DND-41 (cell line): ENCODE measurements at regions not wholly inside any gene's neighbourhood (a gene's known extent, or its start where the extent isn't known, plus 50 kb on each side); places are given as distances from the start of the nearest gene placed in this dataset.

Source experiments
- CTCF ChIP-seq: IDR thresholded peaks from 2 replicates; pipeline ENCODE4 v1.5.1; 2012; ENCODE audit warnings: borderline replicate concordance, low read length, moderate library complexity, mild to moderate bottlenecking; ENCODE audit not compliant: poor library complexity, severe bottlenecking; ENCODE audit errors: extremely low read depth
- EZH2 ChIP-seq: IDR thresholded peaks from 3 replicates; pipeline ENCODE4 v1.6.1; 2012; ENCODE audit warnings: borderline replicate concordance, low read depth, mild to moderate bottlenecking, moderate library complexity, low read length, inconsistent platforms; ENCODE audit not compliant: severe bottlenecking

DNA sequence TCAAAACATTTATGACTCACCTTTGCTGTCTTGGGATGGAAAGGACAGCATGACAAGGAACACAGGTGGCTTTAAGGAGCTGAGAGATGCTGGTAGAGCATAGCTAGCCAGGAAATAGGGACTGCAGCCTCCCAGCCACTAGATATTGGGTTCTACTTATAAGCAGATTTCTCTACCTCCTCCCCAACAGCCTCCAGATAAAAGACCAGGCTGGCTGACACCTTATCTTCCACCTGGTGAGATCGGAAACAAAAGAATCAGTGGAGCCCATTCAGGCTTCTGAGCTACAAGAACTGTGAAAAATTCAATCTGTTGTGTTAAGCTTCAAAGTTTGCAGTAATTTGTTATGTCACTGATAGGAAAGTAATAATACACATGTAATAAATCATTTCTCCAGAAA, 1278.5 kb upstream of the ZEB2 start:
- TF ChIP-seq CTCF: no peak
- TF ChIP-seq EZH2: no peak
